GM21737 (cell line): ENCODE measurements at regions not wholly inside any gene's neighbourhood (a gene's known extent, or its start where the extent isn't known, plus 50 kb on each side); places are given as distances from the start of the nearest gene placed in this dataset.
"Not testable (repeated sequence)": the region's sequence is repeated elsewhere in the genome, so short reads cannot be mapped to it uniquely, and the experiment has no call there.

Experiments used
- ATAC-seq: cut with Tn5 transposase; IDR thresholded peaks from one replicate; pipeline ENCODE4 v1.9.1; 2021; ENCODE audit warnings: mild to moderate bottlenecking, moderate library complexity; ENCODE audit not compliant: unreplicated experiment

- ATAC-seq, result no peak
These were observed 204.2 kb downstream of the EMX2 start for GRCh38 chr10:117746541-117747448.

DNA sequence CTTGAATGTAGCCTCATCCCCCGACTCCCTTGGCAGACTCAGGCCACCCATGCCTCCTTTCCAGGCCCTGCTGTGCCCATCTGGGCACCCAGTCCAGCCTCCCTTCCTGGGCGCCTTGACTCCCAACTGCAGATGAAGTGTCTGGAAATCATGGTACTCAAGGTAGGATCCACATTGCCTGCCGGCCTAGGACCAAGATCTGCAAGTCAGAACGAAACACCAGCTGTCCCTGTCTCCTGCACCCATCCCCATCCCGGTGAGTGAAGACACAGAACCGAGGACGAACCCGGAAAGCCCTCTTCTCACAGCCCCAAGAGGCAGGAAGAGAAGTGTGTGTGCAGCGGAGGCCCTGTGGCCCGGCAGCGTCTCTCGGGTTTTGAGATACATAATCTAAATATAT is 205.1 kb downstream of the EMX2 start:
- no peak for ATAC-seq

- no peak for ATAC-seq
These were observed 205.5 kb downstream of the EMX2 start for GRCh38 chr10:117748058-117748457.

GRCh38 chr10:117750616-117751015 is 208.1 kb downstream of the EMX2 start:
- no peak for ATAC-seq

GRCh38 chr10:117751259-117751658 is 208.7 kb downstream of the EMX2 start:
- ATAC-seq, result no peak

DNA sequence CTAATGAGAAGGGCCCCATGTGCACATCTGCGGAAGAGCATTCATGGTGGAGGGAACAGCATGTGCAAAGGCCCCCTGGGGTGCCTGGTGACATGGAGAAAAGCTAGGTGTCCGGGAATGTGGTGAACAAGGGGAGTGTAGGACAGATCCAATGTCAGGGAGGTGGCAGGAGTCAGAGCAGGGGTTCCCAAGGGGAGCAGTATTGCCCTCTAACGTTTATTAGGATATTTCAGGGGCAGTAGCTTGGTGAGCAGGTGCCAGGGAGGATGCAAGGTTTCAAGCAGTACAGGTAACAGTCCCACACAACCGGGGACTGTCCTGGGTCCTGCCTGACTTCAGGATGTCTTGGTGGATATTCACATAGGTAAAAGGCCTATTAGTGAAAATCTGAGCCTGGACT is 209.6 kb downstream of the EMX2 start:
- ATAC-seq, result no peak

DNA sequence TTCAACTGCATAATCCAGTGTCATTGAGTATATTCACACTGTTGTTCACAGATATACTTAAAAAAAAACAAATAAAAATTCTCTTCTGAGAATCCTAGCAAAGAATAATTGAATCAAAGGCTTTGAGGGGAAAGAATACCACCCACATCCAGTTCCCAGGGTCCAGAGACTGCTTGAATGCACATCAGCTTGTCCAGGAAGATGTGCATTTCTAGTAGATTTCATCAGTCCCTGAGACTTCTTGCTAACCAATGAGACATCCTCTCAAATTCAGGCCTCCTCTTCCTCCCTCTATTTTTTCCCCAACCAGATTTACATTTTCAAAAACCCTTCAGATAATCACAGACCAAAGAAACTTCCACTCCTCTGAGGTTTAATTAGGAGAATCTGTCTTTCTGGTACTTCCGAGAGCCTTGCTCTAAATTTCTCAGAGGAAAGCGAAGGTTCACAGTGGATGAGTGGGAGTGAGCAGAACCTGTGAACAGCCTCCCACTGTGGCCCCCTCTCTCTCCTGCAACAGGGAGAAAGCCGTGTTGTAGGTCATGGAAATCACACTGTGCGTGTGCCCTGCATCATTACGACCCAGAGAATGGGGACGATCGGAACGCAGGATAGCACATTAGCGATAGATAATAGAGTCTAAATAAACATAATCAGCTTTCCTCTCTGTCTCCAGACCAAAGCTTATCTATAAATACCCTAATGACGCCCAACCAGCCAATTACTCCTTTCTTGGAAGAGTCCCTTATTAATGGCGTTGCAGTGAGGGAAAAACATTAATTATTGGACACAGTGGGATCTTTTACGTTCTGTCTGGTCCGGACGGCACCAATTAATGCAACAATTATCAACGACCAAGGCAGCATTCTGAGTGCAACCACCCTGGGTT is 212.5 kb downstream of the EMX2 start:
- no peak for ATAC-seq

- ATAC-seq, result no peak
These were observed 213.1 kb downstream of the EMX2 start for GRCh38 chr10:117755659-117756014.

DNA sequence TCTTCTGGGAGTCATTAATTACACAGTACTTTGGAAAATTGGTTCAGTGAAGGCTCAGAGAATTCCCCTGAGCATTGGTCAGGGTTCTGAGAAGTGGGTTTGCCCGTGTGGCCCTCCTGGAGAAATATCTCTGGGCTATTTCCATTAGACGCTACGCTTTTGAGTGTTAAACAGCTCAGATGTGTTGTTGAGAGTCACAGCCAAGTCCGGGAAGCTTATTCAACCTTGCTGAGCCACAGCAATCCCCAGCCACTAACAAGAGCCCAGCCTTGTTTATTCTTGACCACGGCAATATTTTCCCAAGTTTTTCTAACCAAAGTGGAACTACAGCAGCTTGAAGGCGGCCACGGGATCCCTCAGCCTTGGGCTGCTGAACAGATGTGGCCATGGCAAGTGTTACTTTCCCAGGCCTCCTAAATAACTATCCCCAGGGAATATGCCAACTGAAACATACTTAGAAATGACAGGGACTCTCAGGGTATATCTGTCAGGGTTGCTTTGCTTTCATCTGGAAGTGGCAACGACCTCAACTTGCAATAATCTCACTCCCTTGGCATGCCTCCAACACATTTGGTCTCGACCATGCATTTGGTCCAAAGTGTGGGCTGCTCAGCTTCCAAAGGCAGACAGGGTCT is 214.7 kb downstream of the EMX2 start:
- no peak for ATAC-seq

DNA sequence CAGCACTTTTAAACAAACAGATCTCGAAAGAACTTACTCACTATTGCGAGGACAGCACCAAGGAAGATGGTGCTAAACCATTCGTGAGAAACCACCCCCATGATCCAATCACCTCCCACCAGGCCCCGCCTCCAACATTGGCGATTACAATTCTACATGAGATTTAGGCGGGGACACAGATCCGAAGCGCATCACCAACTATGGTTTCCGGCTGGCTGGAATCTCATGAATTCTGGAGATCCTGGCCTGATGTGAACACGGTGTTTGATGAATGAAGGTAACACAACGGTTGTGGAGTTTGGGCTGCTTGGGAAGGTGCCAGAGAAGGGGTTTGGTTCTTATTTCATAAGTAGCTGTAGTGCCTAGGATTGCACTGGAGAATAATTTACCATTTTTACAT is 216.7 kb downstream of the EMX2 start:
- no peak for ATAC-seq

- no peak for ATAC-seq
These were observed 219.1 kb downstream of the EMX2 start for GRCh38 chr10:117761695-117762094.

DNA sequence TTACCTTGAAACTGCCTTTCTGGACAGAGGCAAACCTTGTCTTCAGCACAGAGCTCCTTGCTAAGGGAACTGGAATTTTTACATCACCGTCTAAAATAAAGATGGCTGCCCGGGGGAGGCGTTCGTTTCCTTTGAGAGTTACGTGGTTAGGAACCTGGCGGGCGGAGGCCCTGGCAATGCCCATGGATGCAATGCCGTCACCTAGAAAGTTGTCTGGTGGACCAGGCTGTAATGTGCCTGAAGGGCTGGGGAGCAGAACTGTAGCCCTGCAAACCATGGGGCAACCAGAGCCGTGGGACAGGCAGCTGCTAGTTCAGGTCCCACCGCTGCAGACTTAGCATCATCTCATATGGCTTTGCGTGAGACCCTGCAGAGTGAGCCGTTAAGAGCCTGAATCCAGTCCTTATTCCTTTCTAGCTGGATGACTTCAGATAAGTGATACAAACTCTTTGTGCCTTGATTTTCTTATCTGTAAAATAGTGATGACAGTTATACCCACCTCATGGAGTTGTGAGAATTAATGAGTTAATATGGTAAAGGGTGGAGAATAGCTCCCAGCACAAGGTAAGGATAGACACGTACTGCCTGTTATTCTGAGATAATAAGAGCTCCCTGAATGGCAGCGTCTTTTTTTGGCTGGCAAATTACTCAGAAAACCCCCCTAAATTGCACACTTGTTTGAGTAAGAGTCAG is 219.7 kb downstream of the EMX2 start:
- ATAC-seq, result no peak

GRCh38 chr10:117762819-117763172 is 220.2 kb downstream of the EMX2 start:
- no peak for ATAC-seq

DNA sequence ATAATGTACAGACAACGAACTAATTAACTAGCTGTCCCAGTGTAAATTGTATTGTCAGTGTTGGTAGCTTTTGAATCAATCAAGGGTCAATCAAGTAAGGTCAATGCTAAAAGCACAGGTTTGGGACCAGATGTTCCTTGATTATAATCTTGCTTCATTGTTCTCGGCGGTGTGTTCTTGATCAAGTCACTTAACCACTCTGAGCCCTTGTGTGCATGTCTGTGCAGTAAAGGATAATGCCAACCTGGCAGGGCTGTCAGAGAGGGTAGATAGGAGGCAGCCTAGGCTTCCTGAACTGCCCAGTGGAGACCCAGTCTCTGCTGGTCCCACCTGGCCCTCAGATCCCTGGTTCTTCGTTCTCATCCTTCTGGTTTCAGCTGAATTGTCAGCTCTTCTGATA is 221.0 kb downstream of the EMX2 start:
- no peak for ATAC-seq

DNA sequence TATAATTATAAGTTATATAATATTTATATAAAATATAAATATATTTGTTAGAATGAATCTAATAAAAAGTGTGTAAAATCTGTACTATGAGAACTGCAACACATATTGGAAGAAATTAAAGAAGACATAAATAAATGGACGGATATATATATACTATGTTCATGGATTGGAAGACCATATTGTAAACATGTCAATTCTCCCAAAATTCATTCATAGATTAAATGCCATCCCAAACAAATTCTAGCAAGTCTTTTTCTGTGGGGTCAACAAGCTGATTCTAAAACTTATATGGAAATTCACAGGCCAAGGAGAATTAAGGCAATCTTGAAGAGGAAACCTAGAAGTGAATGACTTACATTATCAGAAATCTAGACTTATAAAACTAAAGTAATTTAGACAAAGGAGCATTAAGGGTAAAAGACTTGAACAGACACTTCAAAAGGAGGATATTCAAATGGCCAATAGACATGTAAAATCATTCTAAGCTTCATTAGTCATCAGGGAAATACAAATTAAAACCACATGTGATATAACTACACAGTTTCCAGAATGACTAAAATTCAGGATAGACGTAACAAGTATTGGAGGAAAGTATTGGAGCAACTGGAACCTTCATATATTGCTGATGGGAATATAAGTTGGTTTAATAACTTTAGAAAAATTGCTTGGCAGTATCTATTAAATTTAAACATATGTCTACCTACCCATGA is 225.9 kb downstream of the EMX2 start:
- ATAC-seq, result no peak

DNA sequence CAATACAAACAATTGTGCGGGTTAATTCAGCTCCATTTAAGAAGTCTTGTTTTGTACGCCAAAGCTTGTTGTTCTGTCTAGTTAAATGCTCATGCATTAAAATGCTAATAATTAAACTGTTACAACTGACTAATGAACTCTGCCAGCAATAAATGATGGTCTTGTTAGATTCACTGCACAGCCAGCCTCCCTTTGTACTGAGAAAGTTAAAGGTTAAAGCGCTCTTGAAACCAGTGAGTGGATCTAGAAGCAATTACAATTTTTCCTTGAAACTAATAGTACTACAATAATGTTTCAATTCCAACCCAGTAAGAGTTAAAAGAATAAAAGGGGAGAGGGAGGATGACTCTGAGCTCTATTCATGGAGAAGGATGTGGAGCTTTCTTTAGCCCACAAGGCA is 233.0 kb downstream of the EMX2 start:
- ATAC-seq, result no peak

DNA sequence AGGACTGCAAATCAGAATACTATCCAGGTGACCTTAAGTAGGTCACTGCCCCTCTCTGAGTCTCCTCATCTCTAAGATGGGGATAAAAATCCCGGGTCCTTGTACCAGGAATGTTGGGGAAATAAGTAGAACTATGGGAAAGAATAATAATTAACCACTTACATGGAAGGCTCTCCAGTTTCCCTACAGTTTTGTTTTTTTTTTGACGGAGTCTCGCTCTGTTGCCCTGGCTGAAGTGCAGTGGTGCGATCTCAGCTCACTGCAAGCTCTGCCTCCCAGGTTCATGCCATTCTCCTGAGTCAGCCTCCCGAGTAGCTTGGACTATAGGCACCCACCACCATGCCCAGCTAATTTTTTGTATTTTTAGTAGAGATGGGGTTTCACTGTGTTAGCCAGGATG is 234.7 kb downstream of the EMX2 start:
- ATAC-seq, result not testable (repeated sequence)

DNA sequence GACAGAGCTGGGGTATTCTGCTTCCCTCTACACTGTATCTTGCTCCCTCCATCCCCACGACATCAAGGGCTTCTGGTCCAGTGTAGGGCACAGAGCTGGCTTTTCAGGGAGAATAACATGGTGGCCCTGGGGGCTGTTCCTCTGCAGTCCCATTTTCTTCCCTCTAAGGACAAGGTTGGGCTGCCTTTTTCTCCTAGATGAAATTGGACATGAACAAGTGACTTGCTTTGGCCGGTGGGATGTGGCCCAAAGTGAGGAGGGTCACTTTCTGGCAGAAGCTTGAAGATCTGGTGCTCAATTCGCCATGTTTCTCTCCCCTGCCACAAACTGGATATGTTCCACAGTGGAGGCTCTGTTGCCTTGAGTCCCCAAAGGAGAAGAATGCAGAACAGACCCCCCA is 235.7 kb downstream of the EMX2 start:
- ATAC-seq, result no peak

DNA sequence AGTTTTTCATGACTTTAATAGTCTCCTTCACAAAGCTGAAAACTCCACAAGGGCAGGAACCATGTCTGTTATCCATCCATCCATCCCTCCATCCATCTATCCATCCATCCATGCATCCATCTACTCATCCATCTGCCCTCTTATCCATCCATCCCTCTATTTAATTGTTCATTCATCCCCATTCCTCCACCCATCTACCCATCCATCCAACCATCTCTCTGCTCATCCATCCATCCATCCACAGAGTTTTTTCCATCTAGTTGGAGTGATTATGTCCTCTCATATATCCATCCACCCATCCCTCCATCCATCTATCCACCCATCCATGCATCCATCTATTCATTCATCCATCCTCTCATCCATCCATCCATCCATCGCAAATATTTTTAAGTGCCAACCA is 237.9 kb downstream of the EMX2 start:
- ATAC-seq, result no peak

DNA sequence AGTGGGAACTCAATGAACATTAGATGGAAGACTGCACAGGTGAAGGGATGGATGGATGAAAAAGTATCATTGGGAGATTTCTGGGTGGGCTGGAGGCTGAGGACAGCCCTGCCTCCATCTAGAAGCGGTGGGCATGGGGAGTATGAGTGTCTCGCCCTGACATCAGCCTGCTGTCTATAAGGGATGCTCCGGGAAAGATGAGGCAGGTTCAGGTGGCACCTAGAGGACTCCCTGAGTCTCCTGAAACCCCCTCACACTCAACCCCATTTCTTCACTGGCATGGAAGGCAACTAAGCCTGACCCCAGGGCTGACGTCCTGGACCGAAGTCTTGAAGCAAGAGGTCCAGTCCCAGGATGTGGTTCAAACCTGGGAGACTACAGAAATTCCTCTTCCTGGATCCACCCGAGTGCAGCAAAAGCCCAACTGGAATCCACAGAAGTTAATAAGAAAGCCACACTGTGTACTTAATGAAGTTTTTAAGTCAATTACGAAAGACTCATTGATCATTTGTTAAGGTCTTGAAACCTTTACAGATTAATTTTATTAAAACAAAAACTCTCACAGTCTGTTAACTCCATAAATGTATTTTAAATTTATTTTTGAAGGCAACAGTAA is 238.8 kb downstream of the EMX2 start:
- ATAC-seq, result no peak
